ENCODE measurements at regions not wholly inside any gene's neighbourhood (a gene's known extent, or its start where the extent isn't known, plus 50 kb on each side); places are given as distances from the start of the nearest gene placed in this dataset.

DNA sequence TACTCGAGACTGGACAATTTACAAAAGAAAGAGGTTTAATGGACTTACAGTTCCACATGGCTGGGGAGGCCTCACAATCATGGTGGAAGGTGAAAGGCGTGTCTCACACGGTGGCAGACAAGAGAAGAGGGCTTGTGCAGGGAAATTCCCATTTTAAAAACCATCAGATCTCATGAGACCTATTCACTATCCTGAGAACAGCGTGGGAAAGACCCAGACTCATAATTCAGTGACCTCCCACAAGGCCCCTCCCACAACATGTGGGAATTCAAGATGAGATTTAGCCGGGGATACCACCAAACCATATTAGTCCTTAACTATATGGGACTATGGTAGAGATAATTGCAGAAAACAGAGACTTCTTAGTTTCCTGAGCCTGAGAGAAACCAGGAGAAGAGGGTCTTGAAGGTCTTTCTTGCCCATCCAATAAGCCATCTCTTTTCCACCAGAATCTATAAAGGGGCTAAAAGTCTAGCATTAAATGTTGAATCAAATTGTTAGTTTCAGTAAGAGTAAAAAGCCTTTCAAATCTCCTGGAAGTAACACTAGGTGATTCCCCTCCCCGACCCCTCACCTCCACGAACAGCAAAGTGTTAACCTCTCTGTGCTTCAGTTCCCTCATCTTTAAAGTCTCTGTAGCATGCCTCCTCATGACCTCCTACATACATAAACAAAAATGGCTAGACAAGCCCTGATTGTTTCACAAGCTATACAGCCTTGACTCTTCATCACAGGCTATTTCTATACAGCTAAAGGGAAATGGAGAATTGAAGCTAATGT is 259.1 kb downstream of the TMEM167A start:
- DNase-seq (ENCODE audit: low read depth, low spot score) (no peak), ATAC-seq (no peak)
- no peak overlapping the region for H3K27ac ChIP-seq (ENCODE audit: low read depth, low read length)
- ChIA-PET RAD21 (ENCODE audit: low non-redundant PET in 1 of 2, low total read pairs in 2 of 2, uncharacterized antibody in 2 of 2, unreplicated experiment in 2 of 2) (no interaction called here), CTCF (no interaction called here), POLR2A (no interaction called here)
- no peaks in the 10 kb centered on the region for H3K9me2 ChIP-seq (ENCODE audit: insufficient read depth)
- no peaks in the 10 kb centered on the region for H3K79me2 ChIP-seq (ENCODE audit: insufficient read depth, low read length)
- H2AFZ ChIP-seq (ENCODE audit: low read depth, low read length, poor library complexity, severe bottlenecking) = no peak overlapping the region
- H3K4me3 ChIP-seq (replicated peaks in 1 of 2; ENCODE audit: low read depth in 1 of 2, low read length in 2 of 2) = no peak overlapping the region
- no peaks in the 10 kb centered on the region for H3K36me3 ChIP-seq (ENCODE audit: control insufficient read depth in 1 of 2, insufficient read depth in 2 of 2, low read length in 2 of 2)
- H3K9me3 ChIP-seq (ENCODE audit: control insufficient read depth in 1 of 2, insufficient read depth in 1 of 2, low read depth in 1 of 2, low read length in 2 of 2) = no peaks in the 10 kb centered on the region
- intact Hi-C loops (cut with micrococcal nuclease) = no loop called here
- H3K9ac ChIP-seq (ENCODE audit: low read length) = no peak overlapping the region
- BruUV-seq (replicated peaks) = no TSS peak
- H3K4me2 ChIP-seq (ENCODE audit: low read length) = no peak overlapping the region
- no peak for TF ChIP-seq POLR2AphosphoS5 (IDR thresholded peaks at IDR 0.05; ENCODE audit: low read depth, low read length)
- TF ChIP-seq ZNF274 (IDR thresholded peaks at IDR 0.05; ENCODE audit: low read depth, low read length) = no peak
- no peak for TF ChIP-seq JUND (IDR thresholded peaks at IDR 0.05)
- TF ChIP-seq SP1 (IDR thresholded peaks at IDR 0.05; ENCODE audit: low read depth) = no peak
- no peak for TF ChIP-seq MAX (IDR thresholded peaks at IDR 0.05)
- no peak for TF ChIP-seq EGR1 (IDR thresholded peaks at IDR 0.05; ENCODE audit: low read depth)
- no peak for TF ChIP-seq REST (IDR thresholded peaks at IDR 0.05; ENCODE audit: low read depth)
- TF ChIP-seq EZH2 (IDR thresholded peaks at IDR 0.05) = no peak
- no peak for TF ChIP-seq POLR2A (IDR thresholded peaks at IDR 0.05; ENCODE audit: borderline replicate concordance, extremely low read depth, insufficient read depth, insufficient read length)
- no peak for TF ChIP-seq YY1 (IDR thresholded peaks at IDR 0.05; ENCODE audit: extremely low read depth, insufficient replicate concordance, low read depth, low read length)
- TF ChIP-seq SRF (IDR thresholded peaks at IDR 0.05; ENCODE audit: low read depth) = no peak
- no peak for TF ChIP-seq CTCF (IDR thresholded peaks at IDR 0.05 in 2 of 3, conservative IDR thresholded peaks at IDR 0.05 in 1 of 3; ENCODE audit: borderline replicate concordance in 1 of 3, insufficient read depth in 1 of 3, low read depth in 2 of 3, low read length in 2 of 3)
- TF ChIP-seq CBX3 (IDR thresholded peaks at IDR 0.05; ENCODE audit: low read depth) = no peak
- TF ChIP-seq, protein P1, sequence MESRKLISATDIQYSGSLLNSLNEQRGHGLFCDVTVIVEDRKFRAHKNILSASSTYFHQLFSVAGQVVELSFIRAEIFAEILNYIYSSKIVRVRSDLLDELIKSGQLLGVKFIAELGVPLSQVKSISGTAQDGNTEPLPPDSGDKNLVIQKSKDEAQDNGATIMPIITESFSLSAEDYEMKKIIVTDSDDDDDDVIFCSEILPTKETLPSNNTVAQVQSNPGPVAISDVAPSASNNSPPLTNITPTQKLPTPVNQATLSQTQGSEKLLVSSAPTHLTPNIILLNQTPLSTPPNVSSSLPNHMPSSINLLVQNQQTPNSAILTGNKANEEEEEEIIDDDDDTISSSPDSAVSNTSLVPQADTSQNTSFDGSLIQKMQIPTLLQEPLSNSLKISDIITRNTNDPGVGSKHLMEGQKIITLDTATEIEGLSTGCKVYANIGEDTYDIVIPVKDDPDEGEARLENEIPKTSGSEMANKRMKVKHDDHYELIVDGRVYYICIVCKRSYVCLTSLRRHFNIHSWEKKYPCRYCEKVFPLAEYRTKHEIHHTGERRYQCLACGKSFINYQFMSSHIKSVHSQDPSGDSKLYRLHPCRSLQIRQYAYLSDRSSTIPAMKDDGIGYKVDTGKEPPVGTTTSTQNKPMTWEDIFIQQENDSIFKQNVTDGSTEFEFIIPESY (IDR thresholded peaks at IDR 0.05; ENCODE audit: extremely low read depth, insufficient replicate concordance, low read length) = no peak
- TF ChIP-seq TCF7L2 (IDR thresholded peaks at IDR 0.05; ENCODE audit: borderline replicate concordance, extremely low read depth, insufficient read depth, insufficient read length) = no peak
- H3K4me1 ChIP-seq (ENCODE audit: control insufficient read depth in 1 of 2, insufficient read depth in 2 of 2, low read length in 2 of 2) = no peaks in the 10 kb centered on the region; a peak in 1 of 4 replicates
- no peaks in the 10 kb centered on the region for H3K27me3 ChIP-seq (ENCODE audit: insufficient read depth, low read length)
- H4K20me1 ChIP-seq (ENCODE audit: insufficient read depth) = no peaks in the 10 kb centered on the region
